GM23338 (cell line): ENCODE measurements at regions not wholly inside any gene's neighbourhood (a gene's known extent, or its start where the extent isn't known, plus 50 kb on each side); places are given as distances from the start of the nearest gene placed in this dataset.
A peak's percentile ranks its signal among the peaks of the same experiment; 100 is the strongest.

Experiments used
- ATAC-seq: fragments of 200-7000 bp; cut with Tn5 transposase; 3 replicates; pipeline ENCODE4 v1.9.1; 2020
- DNase-seq: peaks from one replicate; pipeline ENCODE4 v3.0.0-alpha.2; 2015; ENCODE audit warnings: low spot score
- H2AFZ ChIP-seq: fragments of 200-600 bp; sonication (generic); 2 replicates; pipeline ENCODE4 v1.8.0; 2016; ENCODE audit warnings: antibody characterized with exemption, mild to moderate bottlenecking, moderate library complexity
- H3F3A ChIP-seq: fragments of 200-600 bp; sonication (generic); replicated peaks from 2 replicates; pipeline ENCODE4 v1.8.0; 2017; ENCODE audit warnings: antibody characterized with exemption, mixed run types, low read depth
- H3K27ac ChIP-seq: fragments of 200-600 bp; sonication (generic); 2 replicates; pipeline ENCODE4 v1.6.1; 2016; ENCODE audit warnings: low read depth
- H3K27me3 ChIP-seq: fragments of 200-600 bp; sonication (generic); 2 replicates; pipeline ENCODE4 v1.8.0; 2016; ENCODE audit warnings: mild to moderate bottlenecking, mixed run types, moderate library complexity; ENCODE audit not compliant: insufficient read depth
- H3K36me3 ChIP-seq: fragments of 200-600 bp; sonication (generic); 2 replicates; pipeline ENCODE4 v1.8.0; 2016; ENCODE audit warnings: mild to moderate bottlenecking; ENCODE audit not compliant: insufficient read depth
- H3K4me1 ChIP-seq: fragments of 200-600 bp; sonication (generic); 2 replicates; pipeline ENCODE4 v1.8.0; 2016; ENCODE audit warnings: mild to moderate bottlenecking, moderate library complexity; ENCODE audit not compliant: insufficient read depth
- H3K4me2 ChIP-seq: fragments of 200-600 bp; sonication (generic); 2 replicates; pipeline ENCODE4 v1.7.1; 2017; ENCODE audit warnings: mixed run types
- H3K4me3 ChIP-seq: fragments of 200-600 bp; sonication (generic); 2 replicates; pipeline ENCODE4 v1.6.1; 2016; ENCODE audit warnings: mixed run types
- H3K79me2 ChIP-seq: fragments of 200-600 bp; sonication (generic); replicated peaks from 2 replicates; pipeline ENCODE4 v1.8.0; 2017; ENCODE audit warnings: mild to moderate bottlenecking; ENCODE audit not compliant: insufficient read depth
- H3K9me2 ChIP-seq: fragments of 200-600 bp; sonication (generic); 2 replicates; pipeline ENCODE4 v1.8.0; 2017; ENCODE audit not compliant: insufficient read depth
- H4K20me1 ChIP-seq: fragments of 200-600 bp; sonication (generic); replicated peaks from 2 replicates; pipeline ENCODE4 v1.8.0; 2017; ENCODE audit warnings: mild to moderate bottlenecking; ENCODE audit not compliant: insufficient read depth
- H3K27ac Mint-ChIP-seq: 2 replicates; pipeline ENCODE4 v1.8.0; 2020; ENCODE audit warnings: inconsistent platforms, mild to moderate bottlenecking, moderate library complexity, mixed read lengths
- H3K27me3 Mint-ChIP-seq: 3 replicates; pipeline ENCODE4 v1.8.0; 2022; ENCODE audit warnings: low read depth, mild to moderate bottlenecking, moderate library complexity, mixed read lengths, inconsistent platforms; ENCODE audit not compliant: insufficient read depth, poor library complexity
- H3K36me3 Mint-ChIP-seq: 3 replicates; pipeline ENCODE4 v1.8.0; 2021; ENCODE audit warnings: low read depth, mild to moderate bottlenecking, inconsistent platforms, moderate library complexity, mixed read lengths
- H3K4me1 Mint-ChIP-seq: 3 replicates; pipeline ENCODE4 v1.8.0; 2020; ENCODE audit warnings: mild to moderate bottlenecking, inconsistent platforms, mixed read lengths
- H3K4me3 Mint-ChIP-seq: 3 replicates; pipeline ENCODE4 v1.8.0; 2021; ENCODE audit warnings: moderate library complexity, mild to moderate bottlenecking, inconsistent platforms, mixed read lengths
- H3K9me3 Mint-ChIP-seq: 3 replicates; pipeline ENCODE4 v1.8.0; 2020; ENCODE audit warnings: moderate library complexity, mild to moderate bottlenecking, inconsistent platforms, mixed read lengths
- CREB1 ChIP-seq: fragments of 250-450 bp; sonication (Bioruptor Pico); IDR thresholded peaks from 2 replicates; pipeline ENCODE4 v1.5.0; 2020; ENCODE audit warnings: low read depth, mild to moderate bottlenecking, moderate library complexity
- EZH2 ChIP-seq: fragments of 200-600 bp; sonication (generic); IDR thresholded peaks from one replicate; pipeline ENCODE4 v1.8.0; 2017; ENCODE audit warnings: antibody characterized with exemption, mild to moderate bottlenecking, low read depth; ENCODE audit not compliant: unreplicated experiment
- EZH2phosphoT487 ChIP-seq: fragments of 200-600 bp; sonication (generic); IDR thresholded peaks from one replicate; pipeline ENCODE4 v1.8.1; 2018; ENCODE audit warnings: antibody characterized with exemption; ENCODE audit not compliant: unreplicated experiment
- JUNB ChIP-seq: IDR thresholded peaks from one replicate; pipeline ENCODE4 v1.6.1; 2016; ENCODE audit warnings: antibody characterized with exemption; ENCODE audit not compliant: unreplicated experiment
- NANOG ChIP-seq: IDR thresholded peaks from 2 replicates; pipeline ENCODE4 v1.6.1; 2016; ENCODE audit warnings: antibody characterized with exemption, borderline replicate concordance
- POLR2AphosphoS5 ChIP-seq: IDR thresholded peaks from 2 replicates; pipeline ENCODE4 v1.6.1; 2016; ENCODE audit warnings: antibody characterized with exemption, low read depth
- ZNF114 ChIP-seq: fragments of 250-450 bp; sonication (Bioruptor Pico); IDR thresholded peaks from 2 replicates; pipeline ENCODE4 v1.5.0; 2020; ENCODE audit warnings: mild to moderate bottlenecking, moderate library complexity
- ZNF331 ChIP-seq: fragments of 250-450 bp; sonication (Bioruptor Pico); IDR thresholded peaks from 2 replicates; pipeline ENCODE4 v1.5.0; 2020; ENCODE audit warnings: low read depth, mild to moderate bottlenecking, moderate library complexity
- TF ChIP-seq, protein P1 (sequence below), 2 experiments: fragments of 200-600 bp in 1 of 2; sonication (generic) in 1 of 2; conservative IDR thresholded peaks; 2 replicates each; pipeline versions ENCODE4 v1.5.1 to v1.6.1; 2016 to 2017; ENCODE audit warnings: antibody characterized with exemption in 2 of 2, low read depth in 2 of 2, mild to moderate bottlenecking in 2 of 2, moderate library complexity in 1 of 2
- TF ChIP-seq, protein P2 (sequence below): IDR thresholded peaks from 2 replicates; pipeline ENCODE4 v1.6.1; 2016; ENCODE audit warnings: antibody characterized with exemption
- TF ChIP-seq, protein P3 (sequence below): IDR thresholded peaks from one replicate; pipeline ENCODE4 v1.6.1; 2018; ENCODE audit warnings: antibody characterized with exemption; ENCODE audit not compliant: unreplicated experiment

DNA sequence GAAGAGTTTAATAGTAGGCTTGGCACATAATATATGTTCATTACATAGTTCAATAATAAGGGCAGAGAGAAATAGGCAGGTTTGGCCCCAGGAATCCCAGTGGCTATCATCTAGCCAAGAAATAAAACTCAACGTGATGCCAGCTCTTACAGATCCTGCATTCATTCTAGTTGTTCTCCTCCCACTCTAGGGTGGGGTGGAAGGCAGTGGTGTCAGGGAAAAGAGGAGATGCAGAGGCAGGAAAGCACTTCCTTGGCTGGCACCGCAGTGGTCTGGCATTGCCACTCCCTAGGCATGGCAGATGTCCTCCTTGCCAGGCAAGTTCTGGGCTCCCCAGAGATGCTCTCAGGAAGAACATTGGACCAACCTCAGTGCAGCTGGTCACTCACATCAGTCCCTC lies 383.6 kb downstream of the GRIN2B start:
- no peak overlapping the region for H3K27ac Mint-ChIP-seq
- Histone ChIP-seq H4K20me1 (no peaks in the 10 kb centered on the region), H3K4me3 (no peak overlapping the region), H3K9me2 (peaks cover 10% of the 10 kb centered on the region; the same call in 1 of the 2 replicates), H2AFZ (no peak overlapping the region), H3K79me2 (no peaks in the 10 kb centered on the region), H3K4me2 (no peak overlapping the region), H3K27ac (no peak overlapping the region), H3K27me3 (no peaks in the 10 kb centered on the region), H3F3A (no peaks in the 10 kb centered on the region), H3K36me3 (peaks cover 7% of the 10 kb centered on the region; the same call in 1 of the 2 replicates), H3K4me1 (no peaks in the 10 kb centered on the region; the same call in 1 of the 2 replicates)
- no peak for DNase-seq
- peaks cover 20% of the 10 kb centered on the region for H3K4me1 Mint-ChIP-seq
- peaks cover 4% of the 10 kb centered on the region for H3K27me3 Mint-ChIP-seq
- TF ChIP-seq POLR2AphosphoS5 (no peak), CREB1 (CRISPR knock-in tag) (no peak), NANOG (no peak)
- ATAC-seq: no peak
- H3K9me3 Mint-ChIP-seq: peaks cover 21% of the 10 kb centered on the region
- peaks cover 19% of the 10 kb centered on the region for H3K36me3 Mint-ChIP-seq
- H3K4me3 Mint-ChIP-seq: no peak overlapping the region

DNA sequence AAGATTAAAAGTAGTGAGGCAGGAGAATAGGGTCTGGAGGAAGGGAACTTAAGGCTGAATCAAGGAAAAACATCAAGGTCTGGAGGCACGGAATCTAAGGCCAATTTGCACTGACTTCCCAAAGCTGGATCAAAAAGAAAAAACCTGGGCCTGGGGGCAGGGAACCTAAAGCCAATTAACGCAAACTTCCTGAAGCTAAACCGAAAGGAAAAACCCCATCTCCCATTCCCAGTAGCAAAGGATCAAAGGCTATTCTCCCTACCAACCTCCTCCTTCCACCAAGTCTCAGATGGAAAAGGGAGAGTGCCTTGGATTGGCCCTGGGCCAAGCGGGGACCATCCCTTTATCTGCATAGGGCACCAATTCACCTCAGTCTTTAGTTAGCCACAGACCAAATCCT lies 384.2 kb downstream of the GRIN2B start:
- Histone ChIP-seq H3K27me3 (no peaks in the 10 kb centered on the region), H4K20me1 (no peaks in the 10 kb centered on the region), H3F3A (no peaks in the 10 kb centered on the region), H3K9me2 (peaks cover 6% of the 10 kb centered on the region; the same call in 1 of the 2 replicates), H3K36me3 (peaks cover 7% of the 10 kb centered on the region; the same call in 1 of the 2 replicates), H3K4me1 (no peaks in the 10 kb centered on the region; the same call in 1 of the 2 replicates), H3K4me2 (0 out of 2 replicates have a peak overlapping the region, but pooled peaks have one; percentile 14), H2AFZ (no peak overlapping the region), H3K79me2 (no peaks in the 10 kb centered on the region), H3K27ac (no peak overlapping the region), H3K4me3 (no peak overlapping the region)
- Mint-ChIP-seq H3K27me3 (peaks cover 4% of the 10 kb centered on the region), H3K9me3 (peaks cover 21% of the 10 kb centered on the region), H3K4me3 (no peak overlapping the region), H3K36me3 (peaks cover 19% of the 10 kb centered on the region), H3K4me1 (peaks cover 24% of the 10 kb centered on the region), H3K27ac (no peak overlapping the region)
- DNase-seq (no peak), ATAC-seq (no peak)
- TF ChIP-seq NANOG (no peak), ZNF114 (CRISPR knock-in tag) (no peak), JUNB (no peak), CREB1 (CRISPR knock-in tag) (no peak), EZH2 (no peak), ZNF331 (CRISPR knock-in tag) (no peak), EZH2phosphoT487 (no peak), POLR2AphosphoS5 (no peak)
- TF ChIP-seq, protein P1, sequence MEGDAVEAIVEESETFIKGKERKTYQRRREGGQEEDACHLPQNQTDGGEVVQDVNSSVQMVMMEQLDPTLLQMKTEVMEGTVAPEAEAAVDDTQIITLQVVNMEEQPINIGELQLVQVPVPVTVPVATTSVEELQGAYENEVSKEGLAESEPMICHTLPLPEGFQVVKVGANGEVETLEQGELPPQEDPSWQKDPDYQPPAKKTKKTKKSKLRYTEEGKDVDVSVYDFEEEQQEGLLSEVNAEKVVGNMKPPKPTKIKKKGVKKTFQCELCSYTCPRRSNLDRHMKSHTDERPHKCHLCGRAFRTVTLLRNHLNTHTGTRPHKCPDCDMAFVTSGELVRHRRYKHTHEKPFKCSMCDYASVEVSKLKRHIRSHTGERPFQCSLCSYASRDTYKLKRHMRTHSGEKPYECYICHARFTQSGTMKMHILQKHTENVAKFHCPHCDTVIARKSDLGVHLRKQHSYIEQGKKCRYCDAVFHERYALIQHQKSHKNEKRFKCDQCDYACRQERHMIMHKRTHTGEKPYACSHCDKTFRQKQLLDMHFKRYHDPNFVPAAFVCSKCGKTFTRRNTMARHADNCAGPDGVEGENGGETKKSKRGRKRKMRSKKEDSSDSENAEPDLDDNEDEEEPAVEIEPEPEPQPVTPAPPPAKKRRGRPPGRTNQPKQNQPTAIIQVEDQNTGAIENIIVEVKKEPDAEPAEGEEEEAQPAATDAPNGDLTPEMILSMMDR (conservative IDR thresholded peaks at IDR 0.05; ENCODE audit: low read depth in 2 of 2): no peak
- TF ChIP-seq, protein P2, sequence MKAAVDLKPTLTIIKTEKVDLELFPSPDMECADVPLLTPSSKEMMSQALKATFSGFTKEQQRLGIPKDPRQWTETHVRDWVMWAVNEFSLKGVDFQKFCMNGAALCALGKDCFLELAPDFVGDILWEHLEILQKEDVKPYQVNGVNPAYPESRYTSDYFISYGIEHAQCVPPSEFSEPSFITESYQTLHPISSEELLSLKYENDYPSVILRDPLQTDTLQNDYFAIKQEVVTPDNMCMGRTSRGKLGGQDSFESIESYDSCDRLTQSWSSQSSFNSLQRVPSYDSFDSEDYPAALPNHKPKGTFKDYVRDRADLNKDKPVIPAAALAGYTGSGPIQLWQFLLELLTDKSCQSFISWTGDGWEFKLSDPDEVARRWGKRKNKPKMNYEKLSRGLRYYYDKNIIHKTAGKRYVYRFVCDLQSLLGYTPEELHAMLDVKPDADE: no peak
- TF ChIP-seq, protein P3, sequence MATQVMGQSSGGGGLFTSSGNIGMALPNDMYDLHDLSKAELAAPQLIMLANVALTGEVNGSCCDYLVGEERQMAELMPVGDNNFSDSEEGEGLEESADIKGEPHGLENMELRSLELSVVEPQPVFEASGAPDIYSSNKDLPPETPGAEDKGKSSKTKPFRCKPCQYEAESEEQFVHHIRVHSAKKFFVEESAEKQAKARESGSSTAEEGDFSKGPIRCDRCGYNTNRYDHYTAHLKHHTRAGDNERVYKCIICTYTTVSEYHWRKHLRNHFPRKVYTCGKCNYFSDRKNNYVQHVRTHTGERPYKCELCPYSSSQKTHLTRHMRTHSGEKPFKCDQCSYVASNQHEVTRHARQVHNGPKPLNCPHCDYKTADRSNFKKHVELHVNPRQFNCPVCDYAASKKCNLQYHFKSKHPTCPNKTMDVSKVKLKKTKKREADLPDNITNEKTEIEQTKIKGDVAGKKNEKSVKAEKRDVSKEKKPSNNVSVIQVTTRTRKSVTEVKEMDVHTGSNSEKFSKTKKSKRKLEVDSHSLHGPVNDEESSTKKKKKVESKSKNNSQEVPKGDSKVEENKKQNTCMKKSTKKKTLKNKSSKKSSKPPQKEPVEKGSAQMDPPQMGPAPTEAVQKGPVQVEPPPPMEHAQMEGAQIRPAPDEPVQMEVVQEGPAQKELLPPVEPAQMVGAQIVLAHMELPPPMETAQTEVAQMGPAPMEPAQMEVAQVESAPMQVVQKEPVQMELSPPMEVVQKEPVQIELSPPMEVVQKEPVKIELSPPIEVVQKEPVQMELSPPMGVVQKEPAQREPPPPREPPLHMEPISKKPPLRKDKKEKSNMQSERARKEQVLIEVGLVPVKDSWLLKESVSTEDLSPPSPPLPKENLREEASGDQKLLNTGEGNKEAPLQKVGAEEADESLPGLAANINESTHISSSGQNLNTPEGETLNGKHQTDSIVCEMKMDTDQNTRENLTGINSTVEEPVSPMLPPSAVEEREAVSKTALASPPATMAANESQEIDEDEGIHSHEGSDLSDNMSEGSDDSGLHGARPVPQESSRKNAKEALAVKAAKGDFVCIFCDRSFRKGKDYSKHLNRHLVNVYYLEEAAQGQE: no peak
